ENCODE measurements at regions not wholly inside any gene's neighbourhood (a gene's known extent, or its start where the extent isn't known, plus 50 kb on each side); places are given as distances from the start of the nearest gene placed in this dataset.

GRCh38 chr11:38131535-38131934 is 1533.5 kb upstream of the RAG2 start:
- no peak overlapping the region for H3T11ph ChIP-seq (ENCODE audit: low read length)
- no peak overlapping the region for H3K27ac ChIP-seq (ENCODE audit: insufficient read length, low read depth, low read length)
- H3K9me3 Mint-ChIP-seq = peaks cover 5 to 12% of the 10 kb centered on the region in 2 experiments; a peak in 4 of 5 replicates
- H2BK20ac ChIP-seq (ENCODE audit: low read depth, low read length, poor library complexity, severe bottlenecking) = no peak overlapping the region
- H3K4me1 Mint-ChIP-seq = peaks cover 20 to 23% of the 10 kb centered on the region in 2 experiments
- no peaks in the 10 kb centered on the region for H3K23me2 ChIP-seq (ENCODE audit: insufficient read length, low read depth, low read length, poor library complexity, severe bottlenecking)
- H3K18ac ChIP-seq (ENCODE audit: insufficient read length, low read depth, low read length) = no peak overlapping the region
- no peak overlapping the region for H3K23ac ChIP-seq (ENCODE audit: insufficient read length, low read depth, low read length)
- H3K4me2 ChIP-seq (ENCODE audit: insufficient read depth, insufficient read length, low read length) = no peak overlapping the region
- H3K79me1 ChIP-seq (ENCODE audit: insufficient read depth, low read depth, low read length, poor library complexity, severe bottlenecking) = no peaks in the 10 kb centered on the region
- no peak overlapping the region for H4K91ac ChIP-seq (ENCODE audit: insufficient read length, low read depth, low read length)
- H2BK5ac ChIP-seq (ENCODE audit: insufficient read length, low read length) = no peak overlapping the region
- H3K27ac Mint-ChIP-seq = peak overlapping the region in 1 of 3 experiments; percentile 87; a peak in 2 of 7 replicates
- H2BK12ac ChIP-seq (ENCODE audit: insufficient read length, low read depth, low read length) = no peak overlapping the region
- no peak overlapping the region for H3K14ac ChIP-seq (ENCODE audit: insufficient read depth, low read length)
- no peaks in the 10 kb centered on the region for H4K20me1 ChIP-seq (ENCODE audit: control insufficient read depth, insufficient read depth, insufficient read length)
- no peaks in the 10 kb centered on the region for H3K79me2 ChIP-seq (ENCODE audit: insufficient read depth, low read length)
- no peak overlapping the region for H3K4me3 Mint-ChIP-seq
- no peak overlapping the region for H2BK15ac ChIP-seq (ENCODE audit: low read depth, low read length)
- H3K27me3 ChIP-seq (ENCODE audit: insufficient read depth, low read length) = no peaks in the 10 kb centered on the region
- H3K9me3 ChIP-seq (ENCODE audit: control insufficient read depth, low read depth, low read length) = no peaks in the 10 kb centered on the region
- H3K9ac ChIP-seq (ENCODE audit: extremely low read depth, insufficient read length, low read length) = no peak overlapping the region
- H4K5ac ChIP-seq (ENCODE audit: insufficient read length, low read depth, low read length) = no peak overlapping the region
- TF ChIP-seq, protein P1, sequence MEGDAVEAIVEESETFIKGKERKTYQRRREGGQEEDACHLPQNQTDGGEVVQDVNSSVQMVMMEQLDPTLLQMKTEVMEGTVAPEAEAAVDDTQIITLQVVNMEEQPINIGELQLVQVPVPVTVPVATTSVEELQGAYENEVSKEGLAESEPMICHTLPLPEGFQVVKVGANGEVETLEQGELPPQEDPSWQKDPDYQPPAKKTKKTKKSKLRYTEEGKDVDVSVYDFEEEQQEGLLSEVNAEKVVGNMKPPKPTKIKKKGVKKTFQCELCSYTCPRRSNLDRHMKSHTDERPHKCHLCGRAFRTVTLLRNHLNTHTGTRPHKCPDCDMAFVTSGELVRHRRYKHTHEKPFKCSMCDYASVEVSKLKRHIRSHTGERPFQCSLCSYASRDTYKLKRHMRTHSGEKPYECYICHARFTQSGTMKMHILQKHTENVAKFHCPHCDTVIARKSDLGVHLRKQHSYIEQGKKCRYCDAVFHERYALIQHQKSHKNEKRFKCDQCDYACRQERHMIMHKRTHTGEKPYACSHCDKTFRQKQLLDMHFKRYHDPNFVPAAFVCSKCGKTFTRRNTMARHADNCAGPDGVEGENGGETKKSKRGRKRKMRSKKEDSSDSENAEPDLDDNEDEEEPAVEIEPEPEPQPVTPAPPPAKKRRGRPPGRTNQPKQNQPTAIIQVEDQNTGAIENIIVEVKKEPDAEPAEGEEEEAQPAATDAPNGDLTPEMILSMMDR (conservative IDR thresholded peaks at IDR 0.05) = no peak
- WGBS (ENCODE audit: extremely low coverage, insufficient read length, low lambda C conversion rate) = no CpG with 5 or more reads among the region's 1 CpG
- no peak overlapping the region for H4K8ac ChIP-seq (replicated peaks; ENCODE audit: insufficient read length, low read depth, low read length)
- H2BK120ac ChIP-seq (ENCODE audit: low read depth, low read length, poor library complexity, severe bottlenecking) = no peak overlapping the region
- H3K36me3 Mint-ChIP-seq (ENCODE audit: insufficient read depth in 1 of 3, low read depth in 3 of 3) = peaks cover 3 to 17% (median 8%) of the 10 kb centered on the region in 3 experiments; a peak in 3 of 7 replicates
- H3K4me1 ChIP-seq (ENCODE audit: insufficient read depth, low read length) = peaks cover under 1% of the 10 kb centered on the region; the same call in 1 of the 2 replicates
- H3K56ac ChIP-seq (ENCODE audit: insufficient read length, low read depth, low read length) = no peak overlapping the region
- no peak for DNase-seq
- H2AK5ac ChIP-seq (ENCODE audit: insufficient read length, low read length) = no peak overlapping the region
- H3K27me3 Mint-ChIP-seq (ENCODE audit: low read depth) = no peaks in the 10 kb centered on the region
- no peak overlapping the region for H2AFZ ChIP-seq (ENCODE audit: low read length)
- H3K4ac ChIP-seq (ENCODE audit: low read depth, low read length) = no peak overlapping the region
